ENCODE measurements at regions not wholly inside any gene's neighbourhood (a gene's known extent, or its start where the extent isn't known, plus 50 kb on each side); places are given as distances from the start of the nearest gene placed in this dataset.

GRCh38 chr3:34352778-34353331, 554.4 kb downstream of the PDCD6IP start:
- no peak overlapping the region for H3K4me3 ChIP-seq (ENCODE audit: low read depth, low read length)
- DNase-seq (ENCODE audit: low read depth, low spot score) = no peak
- no peak for TF ChIP-seq CTCF (IDR thresholded peaks at IDR 0.05; ENCODE audit: low read depth, low read length)
- in situ Hi-C loops (cut with HindIII; ENCODE audit: low sequenced_read_pairs) = no loop called here

GRCh38 chr3:34357461-34357860, 559.0 kb downstream of the PDCD6IP start:
- DNase-seq (ENCODE audit: low read depth, low spot score) = no peak
- in situ Hi-C loops (cut with HindIII; ENCODE audit: low sequenced_read_pairs) = no loop called here
- no peak for TF ChIP-seq CTCF (IDR thresholded peaks at IDR 0.05; ENCODE audit: low read depth, low read length)
- H3K4me3 ChIP-seq (ENCODE audit: low read depth, low read length) = no peak overlapping the region

GRCh38 chr3:34359064-34359463, 560.6 kb downstream of the PDCD6IP start:
- no peak for TF ChIP-seq CTCF (IDR thresholded peaks at IDR 0.05; ENCODE audit: low read depth, low read length)
- no peak overlapping the region for H3K4me3 ChIP-seq (ENCODE audit: low read depth, low read length)
- DNase-seq (ENCODE audit: low read depth, low spot score) = no peak
- in situ Hi-C loops (cut with HindIII; ENCODE audit: low sequenced_read_pairs) = no loop called here

- H3K4me3 ChIP-seq (ENCODE audit: low read depth, low read length) = no peak overlapping the region
- TF ChIP-seq CTCF (IDR thresholded peaks at IDR 0.05; ENCODE audit: low read depth, low read length) = no peak
- in situ Hi-C loops (cut with HindIII; ENCODE audit: low sequenced_read_pairs) = no loop called here
- no peak for DNase-seq (ENCODE audit: low read depth, low spot score)
Measured at GRCh38 chr3:34360713-34361112, 562.3 kb downstream of the PDCD6IP start.

GRCh38 chr3:34361921-34362320, 563.5 kb downstream of the PDCD6IP start:
- DNase-seq (ENCODE audit: low read depth, low spot score) = no peak
- TF ChIP-seq CTCF (IDR thresholded peaks at IDR 0.05; ENCODE audit: low read depth, low read length) = no peak
- in situ Hi-C loops (cut with HindIII; ENCODE audit: low sequenced_read_pairs) = no loop called here
- H3K4me3 ChIP-seq (ENCODE audit: low read depth, low read length) = no peak overlapping the region

GRCh38 chr3:34362910-34363309, 564.5 kb downstream of the PDCD6IP start:
- H3K4me3 ChIP-seq (ENCODE audit: low read depth, low read length) = no peak overlapping the region
- no peak for TF ChIP-seq CTCF (IDR thresholded peaks at IDR 0.05; ENCODE audit: low read depth, low read length)
- in situ Hi-C loops (cut with HindIII; ENCODE audit: low sequenced_read_pairs) = no loop called here
- no peak for DNase-seq (ENCODE audit: low read depth, low spot score)

- TF ChIP-seq CTCF (IDR thresholded peaks at IDR 0.05; ENCODE audit: low read depth, low read length) = no peak
Measured at GRCh38 chr3:34363881-34364280, 565.5 kb downstream of the PDCD6IP start.

More at GRCh38 chr3:34363881-34364280, 565.5 kb downstream of the PDCD6IP start:
- in situ Hi-C loops (cut with HindIII; ENCODE audit: low sequenced_read_pairs) = no loop called here
- H3K4me3 ChIP-seq (ENCODE audit: low read depth, low read length) = no peak overlapping the region
- no peak for DNase-seq (ENCODE audit: low read depth, low spot score)
